H9 (cell line): ENCODE measurements at regions not wholly inside any gene's neighbourhood (a gene's known extent, or its start where the extent isn't known, plus 50 kb on each side); places are given as distances from the start of the nearest gene placed in this dataset.

Experiments
- DNase-seq: peaks from one replicate; pipeline ENCODE4 v3.0.0-alpha.2; 2017
- H2AFZ ChIP-seq: one replicate; pipeline ENCODE4 v1.6.1; 2013; ENCODE audit warnings: mild to moderate bottlenecking, low read length, control low read depth, moderate library complexity
- H2AK5ac ChIP-seq: 2 replicates; pipeline ENCODE4 v1.6.1; 2013; ENCODE audit warnings: low read length, control low read depth, mixed read lengths; ENCODE audit not compliant: insufficient read length
- H2BK120ac ChIP-seq: one replicate; pipeline ENCODE4 v1.6.1; 2013; ENCODE audit warnings: low read depth, mild to moderate bottlenecking, low read length, control low read depth, inconsistent platforms; ENCODE audit not compliant: poor library complexity, severe bottlenecking
- H2BK12ac ChIP-seq: 2 replicates; pipeline ENCODE4 v1.6.1; 2013; ENCODE audit warnings: low read length, control low read depth, mixed read lengths, low read depth; ENCODE audit not compliant: insufficient read length
- H2BK15ac ChIP-seq: 2 replicates; pipeline ENCODE4 v1.6.1; 2013; ENCODE audit warnings: low read depth, low read length, control low read depth
- H2BK20ac ChIP-seq: one replicate; pipeline ENCODE4 v1.6.1; 2013; ENCODE audit warnings: low read depth, mild to moderate bottlenecking, low read length, control low read depth, inconsistent platforms; ENCODE audit not compliant: poor library complexity, severe bottlenecking
- H2BK5ac ChIP-seq: 2 replicates; pipeline ENCODE4 v1.6.1; 2013; ENCODE audit warnings: low read length, control low read depth, mixed read lengths; ENCODE audit not compliant: insufficient read length
- H3K14ac ChIP-seq: 2 replicates; pipeline ENCODE4 v1.6.1; 2013; ENCODE audit warnings: low read length, control low read depth; ENCODE audit not compliant: insufficient read depth
- H3K18ac ChIP-seq: 2 replicates; pipeline ENCODE4 v1.6.1; 2013; ENCODE audit warnings: low read depth, mild to moderate bottlenecking, mixed read lengths, low read length, control low read depth; ENCODE audit not compliant: insufficient read length
- H3K23ac ChIP-seq: 2 replicates; pipeline ENCODE4 v1.6.1; 2013; ENCODE audit warnings: low read length, control low read depth, mixed read lengths, low read depth; ENCODE audit not compliant: insufficient read length
- H3K23me2 ChIP-seq: 2 replicates; pipeline ENCODE4 v1.6.1; 2013; ENCODE audit warnings: low read depth, mild to moderate bottlenecking, mixed read lengths, low read length, control low read depth; ENCODE audit not compliant: insufficient read length, poor library complexity, severe bottlenecking
- H3K27ac ChIP-seq: 2 replicates; pipeline ENCODE4 v1.5.1; 2013; ENCODE audit warnings: low read length, control low read depth, mixed read lengths, low read depth; ENCODE audit not compliant: insufficient read length
- H3K27me3 ChIP-seq: 2 replicates; pipeline ENCODE4 v1.6.1; 2013; ENCODE audit warnings: low read length, control low read depth, inconsistent platforms; ENCODE audit not compliant: insufficient read depth
- H3K4ac ChIP-seq: 2 replicates; pipeline ENCODE4 v1.6.1; 2013; ENCODE audit warnings: low read depth, mild to moderate bottlenecking, control low read depth, inconsistent platforms, low read length, moderate library complexity
- H3K4me1 ChIP-seq: 2 replicates; pipeline ENCODE4 v1.6.1; 2013; ENCODE audit warnings: low read length, control low read depth, inconsistent platforms; ENCODE audit not compliant: insufficient read depth
- H3K4me2 ChIP-seq: 2 replicates; pipeline ENCODE4 v1.6.1; 2013; ENCODE audit warnings: low read length, control low read depth, mixed read lengths; ENCODE audit not compliant: insufficient read length, insufficient read depth
- H3K56ac ChIP-seq: 2 replicates; pipeline ENCODE4 v1.6.1; 2013; ENCODE audit warnings: low read depth, mild to moderate bottlenecking, mixed read lengths, low read length, control low read depth; ENCODE audit not compliant: insufficient read length
- H3K79me1 ChIP-seq: 2 replicates; pipeline ENCODE4 v1.6.1; 2013; ENCODE audit warnings: low read depth, mild to moderate bottlenecking, moderate library complexity, low read length, control low read depth, inconsistent platforms; ENCODE audit not compliant: insufficient read depth, poor library complexity, severe bottlenecking
- H3K79me2 ChIP-seq: 2 replicates; pipeline ENCODE4 v1.6.1; 2013; ENCODE audit warnings: low read length, control low read depth, inconsistent platforms; ENCODE audit not compliant: insufficient read depth
- H3K9ac ChIP-seq: 2 replicates; pipeline ENCODE4 v1.6.1; 2013; ENCODE audit warnings: low read length, control low read depth, mixed read lengths; ENCODE audit not compliant: insufficient read length; ENCODE audit errors: extremely low read depth
- H3K9me3 ChIP-seq: one replicate; pipeline ENCODE4 v1.6.1; 2013; ENCODE audit warnings: low read depth, low read length, inconsistent platforms; ENCODE audit not compliant: control insufficient read depth
- H3T11ph ChIP-seq: one replicate; pipeline ENCODE4 v1.6.1; 2013; ENCODE audit warnings: mild to moderate bottlenecking, low read length, control low read depth, inconsistent platforms
- H4K20me1 ChIP-seq: one replicate; pipeline ENCODE4 v1.6.1; 2013; ENCODE audit not compliant: control insufficient read depth, insufficient read length, insufficient read depth
- H4K5ac ChIP-seq: 2 replicates; pipeline ENCODE4 v1.6.1; 2013; ENCODE audit warnings: low read depth, mild to moderate bottlenecking, mixed read lengths, low read length, control low read depth; ENCODE audit not compliant: insufficient read length
- H4K8ac ChIP-seq: replicated peaks from 2 replicates; pipeline ENCODE4 v1.6.1; 2013; ENCODE audit warnings: low read length, control low read depth, mixed read lengths, low read depth; ENCODE audit not compliant: insufficient read length
- H4K91ac ChIP-seq: 2 replicates; pipeline ENCODE4 v1.6.1; 2013; ENCODE audit warnings: low read depth, mild to moderate bottlenecking, moderate library complexity, mixed read lengths, low read length, control low read depth; ENCODE audit not compliant: insufficient read length
- H3K27ac Mint-ChIP-seq, 3 experiments: 2 replicates in 2 of 3; 3 replicates in 1 of 3; pipeline ENCODE4 v1.8.0; 2020 to 2021; ENCODE audit warnings: mixed read lengths in 3 of 3, mild to moderate bottlenecking in 1 of 3, moderate library complexity in 1 of 3
- H3K27me3 Mint-ChIP-seq: 2 replicates; pipeline ENCODE4 v1.8.0; 2021; ENCODE audit warnings: low read depth, mild to moderate bottlenecking, moderate library complexity, mixed read lengths
- H3K36me3 Mint-ChIP-seq, 3 experiments: 2 replicates in 2 of 3; 3 replicates in 1 of 3; pipeline ENCODE4 v1.8.0; 2020 to 2021; ENCODE audit warnings: low read depth in 3 of 3, mixed read lengths in 3 of 3; ENCODE audit not compliant: insufficient read depth in 1 of 3
- H3K4me1 Mint-ChIP-seq, 2 experiments: 2 replicates each; pipeline ENCODE4 v1.8.0; 2020; ENCODE audit warnings: mixed read lengths in 2 of 2
- H3K4me3 Mint-ChIP-seq, 2 experiments: 2 replicates in 1 of 2; 3 replicates in 1 of 2; pipeline ENCODE4 v1.8.0; 2020 to 2021; ENCODE audit warnings: mild to moderate bottlenecking in 2 of 2, mixed read lengths in 2 of 2, moderate library complexity in 1 of 2
- H3K9me3 Mint-ChIP-seq, 2 experiments: 2 replicates in 1 of 2; 3 replicates in 1 of 2; pipeline ENCODE4 v1.8.0; 2020; ENCODE audit warnings: mild to moderate bottlenecking in 2 of 2, mixed read lengths in 2 of 2, moderate library complexity in 1 of 2
- WGBS: extraction: QIAGEN DNeasy Blood & Tissue Kit; methylation state at CpG from one replicate; pipeline ENCODE4 v1.1.7; 2013; ENCODE audit warnings: missing lambda C conversion rate, low lambda C conversion rate, mixed read lengths; ENCODE audit not compliant: insufficient read length; ENCODE audit errors: extremely low coverage; 5-methylcytosine and 5-hydroxymethylcytosine counted together
- TF ChIP-seq, protein P1 (sequence below): fragments of 200-600 bp; sonication (generic); conservative IDR thresholded peaks from 3 replicates; pipeline ENCODE4 v1.8.0; 2021; ENCODE audit warnings: antibody characterized with exemption, mild to moderate bottlenecking

DNA sequence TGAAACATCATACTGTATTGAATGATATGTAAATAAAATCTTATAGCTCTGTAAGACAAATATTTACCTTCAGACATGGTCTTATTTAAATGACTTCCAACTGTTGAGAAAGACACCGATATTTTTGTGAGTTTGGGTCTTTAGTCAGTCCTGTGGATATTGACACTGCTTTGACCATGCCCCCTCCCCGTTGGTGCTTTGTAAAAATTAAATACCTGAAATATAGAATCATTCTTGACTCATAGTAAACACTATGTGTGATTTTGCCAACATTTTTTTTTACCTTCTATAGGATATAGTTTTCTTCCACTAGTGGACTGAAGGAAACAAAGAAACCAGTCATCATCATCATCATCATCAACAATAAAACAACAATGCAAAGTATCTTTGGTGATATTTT, 114.3 kb upstream of the HS3ST1 start:
- Mint-ChIP-seq H3K36me3 (no peaks in the 10 kb centered on the region; a peak in 1 of 7 replicates), H3K27ac (no peak overlapping the region), H3K9me3 (no peaks in the 10 kb centered on the region), H3K4me3 (no peak overlapping the region), H3K27me3 (no peaks in the 10 kb centered on the region), H3K4me1 (no peaks in the 10 kb centered on the region)
- TF ChIP-seq, protein P1, sequence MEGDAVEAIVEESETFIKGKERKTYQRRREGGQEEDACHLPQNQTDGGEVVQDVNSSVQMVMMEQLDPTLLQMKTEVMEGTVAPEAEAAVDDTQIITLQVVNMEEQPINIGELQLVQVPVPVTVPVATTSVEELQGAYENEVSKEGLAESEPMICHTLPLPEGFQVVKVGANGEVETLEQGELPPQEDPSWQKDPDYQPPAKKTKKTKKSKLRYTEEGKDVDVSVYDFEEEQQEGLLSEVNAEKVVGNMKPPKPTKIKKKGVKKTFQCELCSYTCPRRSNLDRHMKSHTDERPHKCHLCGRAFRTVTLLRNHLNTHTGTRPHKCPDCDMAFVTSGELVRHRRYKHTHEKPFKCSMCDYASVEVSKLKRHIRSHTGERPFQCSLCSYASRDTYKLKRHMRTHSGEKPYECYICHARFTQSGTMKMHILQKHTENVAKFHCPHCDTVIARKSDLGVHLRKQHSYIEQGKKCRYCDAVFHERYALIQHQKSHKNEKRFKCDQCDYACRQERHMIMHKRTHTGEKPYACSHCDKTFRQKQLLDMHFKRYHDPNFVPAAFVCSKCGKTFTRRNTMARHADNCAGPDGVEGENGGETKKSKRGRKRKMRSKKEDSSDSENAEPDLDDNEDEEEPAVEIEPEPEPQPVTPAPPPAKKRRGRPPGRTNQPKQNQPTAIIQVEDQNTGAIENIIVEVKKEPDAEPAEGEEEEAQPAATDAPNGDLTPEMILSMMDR: no peak
- H3T11ph ChIP-seq: no peak overlapping the region
- no peak overlapping the region for H3K14ac ChIP-seq
- no peak overlapping the region for H3K9ac ChIP-seq
- no peaks in the 10 kb centered on the region for H3K79me2 ChIP-seq
- H3K23me2 ChIP-seq: no peaks in the 10 kb centered on the region
- no peak overlapping the region for H2AFZ ChIP-seq
- H4K20me1 ChIP-seq: no peaks in the 10 kb centered on the region
- no peak overlapping the region for H4K91ac ChIP-seq
- no peak for DNase-seq
- H2BK20ac ChIP-seq: no peak overlapping the region
- WGBS: no CpG with 5 or more reads among the region's 2 CpGs
- no peaks in the 10 kb centered on the region for H3K27me3 ChIP-seq
- H3K4me1 ChIP-seq: no peaks in the 10 kb centered on the region
- H2BK15ac ChIP-seq: no peak overlapping the region
- H3K18ac ChIP-seq: no peak overlapping the region
- H4K5ac ChIP-seq: no peak overlapping the region
- H3K4me2 ChIP-seq: no peak overlapping the region
- no peak overlapping the region for H3K27ac ChIP-seq
- H3K56ac ChIP-seq: no peak overlapping the region
- H2BK5ac ChIP-seq: no peak overlapping the region
- H3K4ac ChIP-seq: no peak overlapping the region
- H2BK120ac ChIP-seq: no peak overlapping the region
- no peak overlapping the region for H3K23ac ChIP-seq
- H3K9me3 ChIP-seq: no peaks in the 10 kb centered on the region
- no peaks in the 10 kb centered on the region for H3K79me1 ChIP-seq
- H2AK5ac ChIP-seq: no peak overlapping the region
- no peak overlapping the region for H4K8ac ChIP-seq
- no peak overlapping the region for H2BK12ac ChIP-seq
